CD4-positive, alpha-beta T cell treated with Interleukin-1 beta for 1 hour (primary cell): ENCODE measurements at regions not wholly inside any gene's neighbourhood (a gene's known extent, or its start where the extent isn't known, plus 50 kb on each side); places are given as distances from the start of the nearest gene placed in this dataset.
"Not testable (repeated sequence)": the region's sequence is repeated elsewhere in the genome, so short reads cannot be mapped to it uniquely, and the experiment has no call there.

ENCODE experiments used
- DNase-seq, 2 donors: peaks; one replicate each; pipeline ENCODE4 v3.0.0-alpha.2; 2020 to 2022

GRCh38 chr6:82511546-82511945, 147.9 kb downstream of the TPBG start:
- no peak for DNase-seq

- DNase-seq = not testable (repeated sequence)
These were observed 154.3 kb downstream of the TPBG start for GRCh38 chr6:82517896-82518295.

- DNase-seq = no peak
These were observed 157.8 kb downstream of the TPBG start for GRCh38 chr6:82521369-82521768.

GRCh38 chr6:82521861-82522260, 158.2 kb downstream of the TPBG start:
- DNase-seq = no peak

GRCh38 chr6:82524031-82524430, 160.4 kb downstream of the TPBG start:
- no peak for DNase-seq

GRCh38 chr6:82525775-82526495, 162.3 kb downstream of the TPBG start:
- no peak for DNase-seq

GRCh38 chr6:82529960-82530460, 166.4 kb downstream of the TPBG start:
- DNase-seq = not testable (repeated sequence)

GRCh38 chr6:82534876-82535275, 171.3 kb downstream of the TPBG start:
- no peak for DNase-seq

GRCh38 chr6:82549480-82549879, 185.9 kb downstream of the TPBG start:
- DNase-seq = not testable (repeated sequence)

GRCh38 chr6:82551311-82551710, 187.7 kb downstream of the TPBG start:
- not testable (repeated sequence) for DNase-seq

- no peak for DNase-seq
These were observed 188.2 kb downstream of the TPBG start for GRCh38 chr6:82551831-82552230.

- no peak for DNase-seq
These were observed 190.4 kb downstream of the TPBG start for GRCh38 chr6:82553863-82554531.

- no peak for DNase-seq
These were observed 191.0 kb downstream of the TPBG start for GRCh38 chr6:82554666-82555065.

GRCh38 chr6:82555801-82556200, 192.2 kb downstream of the TPBG start:
- no peak for DNase-seq

- DNase-seq = not testable (repeated sequence)
These were observed 194.9 kb downstream of the TPBG start for GRCh38 chr6:82558531-82558930.

GRCh38 chr6:82567621-82568020, 204.0 kb downstream of the TPBG start:
- no peak for DNase-seq

GRCh38 chr6:82568290-82568993, 204.8 kb downstream of the TPBG start:
- no peak for DNase-seq

GRCh38 chr6:82569022-82569421, 205.4 kb downstream of the TPBG start:
- DNase-seq = no peak

- no peak for DNase-seq
These were observed 206.5 kb downstream of the TPBG start for GRCh38 chr6:82570083-82570482.

- no peak for DNase-seq
These were observed 207.8 kb downstream of the TPBG start for GRCh38 chr6:82571455-82571854.

- DNase-seq = no peak
These were observed 209.8 kb downstream of the TPBG start for GRCh38 chr6:82573254-82573972.

GRCh38 chr6:82576284-82576683, 212.7 kb downstream of the TPBG start:
- DNase-seq = no peak

GRCh38 chr6:82584194-82584695, 220.6 kb downstream of the TPBG start:
- DNase-seq = no peak
